Activated CD4-positive, alpha-beta T cell treated with anti-CD3 and anti-CD28 coated beads, Interleukin-2, amount 10 ng/mL, durations not matched to agents 24 days and 14 days (primary cell): ENCODE measurements at regions not wholly inside any gene's neighbourhood (a gene's known extent, or its start where the extent isn't known, plus 50 kb on each side); places are given as distances from the start of the nearest gene placed in this dataset.
"Not testable (repeated sequence)": the region's sequence is repeated elsewhere in the genome, so short reads cannot be mapped to it uniquely, and the experiment has no call there.

Source experiments
- DNase-seq: peaks from one replicate; pipeline ENCODE4 v3.0.0; 2022
- H3K27ac Mint-ChIP-seq: one replicate; pipeline ENCODE4 v1.8.0; 2022; ENCODE audit warnings: mild to moderate bottlenecking, mixed read lengths
- H3K27me3 Mint-ChIP-seq: one replicate; pipeline ENCODE4 v1.8.0; 2022; ENCODE audit warnings: mixed read lengths
- H3K36me3 Mint-ChIP-seq: one replicate; pipeline ENCODE4 v1.8.0; 2022; ENCODE audit warnings: low read depth, mild to moderate bottlenecking, mixed read lengths
- H3K4me1 Mint-ChIP-seq: one replicate; pipeline ENCODE4 v1.8.0; 2021; ENCODE audit warnings: mixed read lengths
- H3K4me3 Mint-ChIP-seq: one replicate; pipeline ENCODE4 v1.8.0; 2022; ENCODE audit warnings: mild to moderate bottlenecking, moderate library complexity, mixed read lengths
- H3K9me3 Mint-ChIP-seq: one replicate; pipeline ENCODE4 v1.8.0; 2021; ENCODE audit warnings: mixed read lengths
- intact Hi-C: fragments of 100-400 bp; cut with micrococcal nuclease; formaldehyde crosslinking; loops from one replicate; pipeline ENCODE4 v1.15.1; 2023

GRCh38 chr6:120274547-120274946 lies 925.0 kb upstream of the MAN1A1 start:
- H3K4me3 Mint-ChIP-seq = no peak overlapping the region
- H3K36me3 Mint-ChIP-seq = no peaks in the 10 kb centered on the region
- H3K9me3 Mint-ChIP-seq = peaks cover 5% of the 10 kb centered on the region
- H3K27me3 Mint-ChIP-seq = no peaks in the 10 kb centered on the region
- H3K27ac Mint-ChIP-seq = no peak overlapping the region
- intact Hi-C loops = no loop called here
- H3K4me1 Mint-ChIP-seq = no peaks in the 10 kb centered on the region
- DNase-seq = no peak

DNA sequence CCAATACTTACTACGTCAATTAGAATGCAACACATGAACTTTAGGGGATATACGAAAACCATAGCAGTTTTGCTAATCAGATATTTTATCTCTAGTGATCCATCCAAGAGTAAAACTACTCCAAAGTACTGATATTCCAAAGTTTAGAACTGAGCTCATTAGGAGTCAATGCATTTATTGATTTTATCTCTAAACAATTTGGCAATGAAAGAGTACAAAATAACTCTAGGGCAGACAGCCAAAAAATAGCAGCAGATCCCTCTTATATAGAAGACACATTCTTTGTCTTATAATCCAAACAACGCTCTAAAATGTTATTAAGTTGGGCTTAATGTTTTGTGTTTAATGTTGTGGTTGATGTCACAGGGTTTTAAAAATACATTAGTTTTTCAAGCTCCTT lies 923.9 kb upstream of the MAN1A1 start:
- H3K9me3 Mint-ChIP-seq = peaks cover 5% of the 10 kb centered on the region
- DNase-seq = no peak
- H3K27me3 Mint-ChIP-seq = no peaks in the 10 kb centered on the region
- H3K36me3 Mint-ChIP-seq = no peaks in the 10 kb centered on the region
- intact Hi-C loops = no loop called here
- H3K4me1 Mint-ChIP-seq = no peaks in the 10 kb centered on the region
- no peak overlapping the region for H3K27ac Mint-ChIP-seq
- no peak overlapping the region for H3K4me3 Mint-ChIP-seq

DNA sequence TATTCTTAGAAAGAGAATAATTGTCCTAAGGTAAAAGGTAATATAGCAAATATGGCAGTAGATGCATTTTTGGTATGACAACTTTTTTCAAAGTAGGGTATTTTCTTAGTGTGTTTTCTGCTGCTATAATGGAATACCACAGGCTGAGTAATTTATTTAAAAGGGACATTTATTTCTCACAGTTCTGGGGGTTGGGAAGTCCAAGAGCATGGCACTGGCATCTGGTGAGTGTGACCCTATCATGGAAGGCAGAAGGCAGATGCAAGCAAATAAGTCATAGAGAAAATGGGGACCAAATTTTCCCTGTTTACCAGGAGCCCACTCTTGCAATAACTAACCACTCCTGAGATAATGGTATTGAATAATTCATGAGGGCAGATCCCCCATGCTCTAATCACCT lies 922.5 kb upstream of the MAN1A1 start:
- Mint-ChIP-seq H3K9me3 (peaks cover 5% of the 10 kb centered on the region), H3K4me3 (no peak overlapping the region), H3K36me3 (no peaks in the 10 kb centered on the region), H3K27me3 (no peaks in the 10 kb centered on the region), H3K4me1 (no peaks in the 10 kb centered on the region), H3K27ac (no peak overlapping the region)
- intact Hi-C loops = no loop called here
- no peak for DNase-seq

DNA sequence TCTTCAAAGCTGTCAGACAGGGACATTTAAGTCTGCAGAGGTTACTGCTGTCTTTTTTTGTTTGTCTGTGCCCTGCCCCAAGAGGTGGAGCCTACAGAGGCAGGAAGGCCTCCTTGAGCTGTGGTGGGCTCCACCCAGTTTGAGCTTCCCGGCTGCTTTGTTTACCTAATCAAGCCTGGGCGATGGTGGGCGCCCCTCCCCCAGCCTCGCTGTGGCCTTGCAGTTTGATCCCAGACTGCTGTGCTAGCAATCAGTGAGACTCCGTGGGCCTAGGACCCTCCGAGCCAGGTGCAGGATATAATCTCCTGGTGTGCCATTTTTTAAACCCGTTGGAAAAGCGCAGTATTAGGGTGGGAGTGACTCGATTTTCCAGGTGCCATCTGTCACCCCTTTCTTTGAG lies 918.7 kb upstream of the MAN1A1 start:
- H3K36me3 Mint-ChIP-seq, intact Hi-C loops, H3K27me3 Mint-ChIP-seq, H3K27ac Mint-ChIP-seq, H3K4me3 Mint-ChIP-seq, H3K9me3 Mint-ChIP-seq, H3K4me1 Mint-ChIP-seq, DNase-seq: not testable (repeated sequence)

- Mint-ChIP-seq H3K36me3 (no peaks in the 10 kb centered on the region), H3K4me3 (no peak overlapping the region), H3K27me3 (no peaks in the 10 kb centered on the region), H3K9me3 (no peaks in the 10 kb centered on the region), H3K27ac (no peak overlapping the region), H3K4me1 (no peaks in the 10 kb centered on the region)
- no peak for DNase-seq
- intact Hi-C loops = no loop called here
These were observed 912.8 kb upstream of the MAN1A1 start for GRCh38 chr6:120262354-120262753.

GRCh38 chr6:120260636-120261035 lies 911.1 kb upstream of the MAN1A1 start:
- no peaks in the 10 kb centered on the region for H3K9me3 Mint-ChIP-seq

GRCh38 chr6:120254651-120255050 lies 905.1 kb upstream of the MAN1A1 start:
- Mint-ChIP-seq H3K9me3 (peaks cover 4% of the 10 kb centered on the region), H3K27me3 (no peaks in the 10 kb centered on the region), H3K27ac (no peak overlapping the region), H3K4me3 (no peak overlapping the region), H3K4me1 (no peaks in the 10 kb centered on the region), H3K36me3 (no peaks in the 10 kb centered on the region)
- intact Hi-C loops = no loop called here
- no peak for DNase-seq

More at GRCh38 chr6:120260636-120261035, 911.1 kb upstream of the MAN1A1 start:
- H3K4me3 Mint-ChIP-seq = no peak overlapping the region
- H3K27me3 Mint-ChIP-seq = no peaks in the 10 kb centered on the region
- no peaks in the 10 kb centered on the region for H3K36me3 Mint-ChIP-seq
- intact Hi-C loops = no loop called here
- no peak for DNase-seq
- H3K4me1 Mint-ChIP-seq = no peaks in the 10 kb centered on the region
- H3K27ac Mint-ChIP-seq = no peak overlapping the region

GRCh38 chr6:120248451-120248850 lies 898.9 kb upstream of the MAN1A1 start:
- Mint-ChIP-seq H3K27me3 (no peaks in the 10 kb centered on the region), H3K4me3 (no peak overlapping the region), H3K27ac (no peak overlapping the region), H3K9me3 (peaks cover 12% of the 10 kb centered on the region), H3K36me3 (no peaks in the 10 kb centered on the region), H3K4me1 (no peaks in the 10 kb centered on the region)
- no peak for DNase-seq
- intact Hi-C loops = no loop called here

DNA sequence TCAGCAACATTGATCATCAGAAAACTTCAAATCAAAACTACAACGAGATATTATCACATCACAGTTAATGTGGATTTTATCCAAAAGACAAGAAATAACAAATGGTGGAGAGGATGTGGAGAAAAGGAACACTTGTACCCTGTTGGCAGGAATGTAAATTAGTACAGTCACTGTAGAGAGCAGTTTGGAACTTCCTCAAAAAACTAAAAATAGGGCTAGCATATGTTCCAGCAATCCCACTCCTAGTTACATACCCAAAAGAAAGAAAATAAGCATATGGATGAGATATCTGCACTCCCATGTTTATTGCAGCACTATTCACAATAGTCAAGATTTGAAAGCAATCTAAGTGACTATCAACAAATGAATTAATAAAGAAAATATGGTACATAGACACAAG lies 887.7 kb upstream of the MAN1A1 start:
- Mint-ChIP-seq H3K36me3 (no peaks in the 10 kb centered on the region), H3K27ac (no peak overlapping the region), H3K4me3 (no peak overlapping the region), H3K4me1 (no peaks in the 10 kb centered on the region), H3K9me3 (peaks cover 9% of the 10 kb centered on the region), H3K27me3 (no peaks in the 10 kb centered on the region)
- DNase-seq = no peak
- intact Hi-C loops = no loop called here

DNA sequence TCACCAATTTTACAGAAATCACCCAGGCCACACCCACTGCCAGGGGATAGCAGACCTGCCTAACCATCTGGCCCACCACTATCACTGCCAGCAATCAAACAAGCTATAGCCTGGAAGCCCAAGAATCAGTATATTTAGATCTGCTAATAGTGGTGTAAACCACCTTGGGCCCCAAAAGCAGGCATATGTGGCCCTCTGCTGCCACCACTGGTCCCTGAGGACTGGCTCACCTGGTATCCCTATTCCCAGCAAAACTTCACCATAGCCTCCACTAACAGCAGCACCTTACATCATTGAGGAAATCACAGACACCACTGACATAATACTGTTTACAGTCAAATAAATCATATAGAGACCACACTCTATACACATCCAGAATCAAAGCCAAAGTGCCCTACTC lies 880.4 kb upstream of the MAN1A1 start:
- H3K9me3 Mint-ChIP-seq = peaks cover 5% of the 10 kb centered on the region

DNA sequence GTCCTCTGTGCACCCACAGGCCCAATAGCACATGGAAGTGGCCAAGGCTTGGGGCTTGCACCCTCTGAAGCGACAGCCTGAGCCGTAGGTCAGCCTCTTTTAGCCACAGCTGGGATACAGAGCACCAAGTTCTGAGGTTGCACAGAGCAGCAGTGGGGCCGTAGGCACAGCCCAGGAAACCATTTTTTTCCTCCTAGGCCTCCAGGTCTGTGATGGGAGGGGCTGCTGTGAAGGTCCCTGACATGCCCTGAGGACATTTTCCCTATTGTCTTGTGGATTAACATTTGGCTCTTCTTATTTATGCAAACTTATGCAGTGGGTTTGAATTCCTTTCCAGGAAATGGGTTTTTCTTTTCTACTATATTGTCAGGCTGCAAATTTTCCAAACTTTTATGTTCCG lies 878.7 kb upstream of the MAN1A1 start:
- H3K27ac Mint-ChIP-seq = no peak overlapping the region
- H3K9me3 Mint-ChIP-seq = no peaks in the 10 kb centered on the region
- no peak for DNase-seq
- H3K4me3 Mint-ChIP-seq = no peak overlapping the region
- intact Hi-C loops = no loop called here
- no peaks in the 10 kb centered on the region for H3K36me3 Mint-ChIP-seq
- no peaks in the 10 kb centered on the region for H3K27me3 Mint-ChIP-seq
- no peaks in the 10 kb centered on the region for H3K4me1 Mint-ChIP-seq

More for the DNA sequence above, 880.4 kb upstream of the MAN1A1 start:
- Mint-ChIP-seq H3K27me3 (no peaks in the 10 kb centered on the region), H3K36me3 (no peaks in the 10 kb centered on the region), H3K4me3 (no peak overlapping the region), H3K27ac (no peak overlapping the region), H3K4me1 (no peaks in the 10 kb centered on the region)
- DNase-seq = no peak
- intact Hi-C loops = no loop called here

- H3K36me3 Mint-ChIP-seq = no peaks in the 10 kb centered on the region
- no peak overlapping the region for H3K4me3 Mint-ChIP-seq
- no peaks in the 10 kb centered on the region for H3K27me3 Mint-ChIP-seq
- no peak overlapping the region for H3K27ac Mint-ChIP-seq
- H3K4me1 Mint-ChIP-seq = no peaks in the 10 kb centered on the region
- H3K9me3 Mint-ChIP-seq = no peaks in the 10 kb centered on the region
- no peak for DNase-seq
- intact Hi-C loops = no loop called here
These were observed 869.8 kb upstream of the MAN1A1 start for GRCh38 chr6:120219339-120219738.

DNA sequence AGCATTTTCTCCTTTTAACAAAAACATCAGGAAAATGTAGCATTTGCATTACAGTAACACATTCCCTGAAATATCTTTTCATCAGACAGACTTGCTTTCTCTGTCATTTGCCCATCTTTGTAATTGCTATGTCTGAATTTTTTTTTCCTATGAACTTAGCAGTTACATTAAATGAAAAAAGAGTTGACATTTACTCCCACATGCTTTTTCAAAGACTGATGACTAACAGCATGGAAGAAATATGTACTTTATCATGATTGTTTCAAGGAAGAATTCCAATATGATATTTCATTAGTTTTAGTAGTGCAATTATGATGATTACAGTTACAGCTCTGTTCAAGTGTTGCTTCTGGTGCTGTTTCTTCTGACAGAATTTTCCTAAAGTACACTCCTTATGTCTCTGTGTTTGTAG lies 864.5 kb upstream of the MAN1A1 start:
- DNase-seq = no peak
- no peaks in the 10 kb centered on the region for H3K36me3 Mint-ChIP-seq
- intact Hi-C loops = no loop called here
- no peaks in the 10 kb centered on the region for H3K9me3 Mint-ChIP-seq
- H3K27me3 Mint-ChIP-seq = no peaks in the 10 kb centered on the region
- no peak overlapping the region for H3K4me3 Mint-ChIP-seq
- H3K4me1 Mint-ChIP-seq = no peaks in the 10 kb centered on the region
- no peak overlapping the region for H3K27ac Mint-ChIP-seq

DNA sequence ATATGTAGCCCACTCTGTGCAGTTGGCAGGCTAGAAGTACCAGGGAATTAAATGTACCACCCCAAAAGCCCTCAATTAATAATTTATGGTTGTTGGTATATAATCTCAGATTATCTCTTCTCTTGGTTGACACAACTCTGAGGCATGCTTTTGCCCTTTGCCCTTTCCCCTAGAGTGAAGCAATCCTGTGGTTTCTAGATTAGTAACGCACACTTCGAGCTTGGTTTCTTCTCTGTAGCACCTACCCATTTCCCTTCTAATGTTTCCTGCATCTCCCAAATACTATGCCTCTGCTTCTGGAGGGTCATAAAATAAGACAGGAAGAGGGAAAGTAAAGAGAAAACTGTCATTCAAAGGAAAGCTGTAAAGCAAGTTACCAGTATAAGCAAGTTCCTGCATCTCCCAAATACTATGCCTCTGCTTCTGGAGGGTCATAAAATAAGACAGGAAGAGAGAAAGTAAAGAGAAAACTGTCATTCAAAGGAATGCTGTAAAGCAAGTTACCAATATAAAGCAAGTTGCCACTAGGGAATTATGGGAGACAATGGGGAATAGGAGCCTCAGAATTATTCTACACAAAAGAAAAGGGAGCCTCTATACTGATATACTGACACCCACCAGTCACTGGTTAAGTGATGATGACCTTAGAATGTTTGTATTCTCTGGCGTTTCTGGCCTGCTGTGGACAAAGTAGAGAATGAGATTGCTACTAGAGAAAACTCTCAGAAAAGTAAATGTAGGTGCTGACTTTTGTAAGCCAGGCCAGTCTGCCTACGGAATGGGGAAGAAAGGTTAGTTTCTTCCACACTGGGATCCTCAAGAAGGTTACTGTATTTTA lies 862.6 kb upstream of the MAN1A1 start:
- no peaks in the 10 kb centered on the region for H3K36me3 Mint-ChIP-seq
- H3K4me1 Mint-ChIP-seq = no peaks in the 10 kb centered on the region
- no peaks in the 10 kb centered on the region for H3K9me3 Mint-ChIP-seq
- no peak overlapping the region for H3K4me3 Mint-ChIP-seq
- intact Hi-C loops = no loop called here
- H3K27me3 Mint-ChIP-seq = no peaks in the 10 kb centered on the region
- DNase-seq = no peak
- H3K27ac Mint-ChIP-seq = no peak overlapping the region

DNA sequence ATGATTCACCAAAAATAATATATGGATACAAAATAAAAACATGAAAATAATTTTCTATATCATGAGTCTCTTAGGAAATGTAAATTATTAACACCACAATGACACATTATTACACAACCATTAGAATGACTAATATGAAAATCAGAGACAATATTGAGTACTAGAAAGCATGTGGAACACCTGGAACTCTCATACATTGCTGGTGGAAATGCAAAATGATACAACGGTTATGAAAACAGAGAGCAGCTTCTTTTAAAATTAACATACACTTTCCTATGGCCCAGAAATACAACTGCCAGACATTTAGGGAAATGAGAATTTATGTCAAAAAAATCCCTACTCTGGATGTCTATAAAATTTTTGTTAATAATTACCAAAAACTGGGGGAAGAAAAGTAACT lies 853.3 kb upstream of the MAN1A1 start:
- no peaks in the 10 kb centered on the region for H3K27me3 Mint-ChIP-seq
- no peaks in the 10 kb centered on the region for H3K36me3 Mint-ChIP-seq
- intact Hi-C loops = no loop called here
- H3K9me3 Mint-ChIP-seq = no peaks in the 10 kb centered on the region
- no peak overlapping the region for H3K27ac Mint-ChIP-seq
- no peak for DNase-seq
- no peaks in the 10 kb centered on the region for H3K4me1 Mint-ChIP-seq
- no peak overlapping the region for H3K4me3 Mint-ChIP-seq
